Gastroesophageal sphincter (tissue), 3 donors: ENCODE measurements at regions not wholly inside any gene's neighbourhood (a gene's known extent, or its start where the extent isn't known, plus 50 kb on each side); places are given as distances from the start of the nearest gene placed in this dataset.

Experiments used
- CTCF ChIP-seq, 4 experiments: fragments of 200-600 bp in 2 of 4; fragments of 450-650 bp in 2 of 4; sonication (generic) in 1 of 4; IDR thresholded peaks; one replicate each; pipeline ENCODE4 v1.5.1; 2017 to 2019; ENCODE audit warnings: antibody characterized with exemption in 4 of 4, mild to moderate bottlenecking in 2 of 4, moderate library complexity in 2 of 4
- POLR2AphosphoS5 ChIP-seq: sonication (generic); formaldehyde crosslinking; IDR thresholded peaks from one replicate; pipeline ENCODE4 v1.6.1; 2017; ENCODE audit warnings: antibody characterized with exemption

GRCh38 chr21:21714426-21714825 lies 716.2 kb downstream of the NCAM2 start:
- TF ChIP-seq CTCF (IDR thresholded peaks at IDR 0.05) (no peak), POLR2AphosphoS5 (no peak)
